Activated CD8-positive, alpha-beta memory T cell treated with anti-CD3 and anti-CD28 coated beads for 48 hours (primary cell): ENCODE measurements at regions not wholly inside any gene's neighbourhood (a gene's known extent, or its start where the extent isn't known, plus 50 kb on each side); places are given as distances from the start of the nearest gene placed in this dataset.
"Not testable (repeated sequence)": the region's sequence is repeated elsewhere in the genome, so short reads cannot be mapped to it uniquely, and the experiment has no call there.

ENCODE experiments used
- DNase-seq, 3 experiments: peaks; one replicate each; pipeline ENCODE4 v3.0.0-alpha.2; 2020; ENCODE audit warnings: low read depth in 2 of 3, low spot score in 2 of 3

GRCh38 chr7:145797507-145797906 is 319.1 kb upstream of the CNTNAP2 start:
- no peak for DNase-seq

DNA sequence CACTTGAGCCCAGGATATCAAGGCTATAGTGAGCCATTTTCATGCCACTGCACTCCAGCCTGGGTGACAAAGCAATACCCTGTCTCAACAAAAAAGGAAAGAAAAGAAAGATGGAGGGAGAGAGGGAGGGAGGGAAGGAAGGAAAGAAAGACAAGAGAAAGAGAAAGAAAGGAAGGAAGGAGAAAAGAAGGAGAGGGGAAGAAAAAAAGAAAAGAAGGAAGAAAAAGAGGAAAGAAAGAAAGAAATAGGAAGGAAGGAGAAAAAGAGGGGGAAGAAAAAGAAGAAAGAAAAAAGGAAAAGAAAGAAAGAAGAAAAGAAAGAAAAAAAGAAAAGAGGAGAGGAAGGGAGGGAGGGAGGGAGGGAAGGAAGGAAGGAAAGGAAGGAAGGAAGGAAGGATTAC is 321.5 kb upstream of the CNTNAP2 start:
- DNase-seq: no peak

DNA sequence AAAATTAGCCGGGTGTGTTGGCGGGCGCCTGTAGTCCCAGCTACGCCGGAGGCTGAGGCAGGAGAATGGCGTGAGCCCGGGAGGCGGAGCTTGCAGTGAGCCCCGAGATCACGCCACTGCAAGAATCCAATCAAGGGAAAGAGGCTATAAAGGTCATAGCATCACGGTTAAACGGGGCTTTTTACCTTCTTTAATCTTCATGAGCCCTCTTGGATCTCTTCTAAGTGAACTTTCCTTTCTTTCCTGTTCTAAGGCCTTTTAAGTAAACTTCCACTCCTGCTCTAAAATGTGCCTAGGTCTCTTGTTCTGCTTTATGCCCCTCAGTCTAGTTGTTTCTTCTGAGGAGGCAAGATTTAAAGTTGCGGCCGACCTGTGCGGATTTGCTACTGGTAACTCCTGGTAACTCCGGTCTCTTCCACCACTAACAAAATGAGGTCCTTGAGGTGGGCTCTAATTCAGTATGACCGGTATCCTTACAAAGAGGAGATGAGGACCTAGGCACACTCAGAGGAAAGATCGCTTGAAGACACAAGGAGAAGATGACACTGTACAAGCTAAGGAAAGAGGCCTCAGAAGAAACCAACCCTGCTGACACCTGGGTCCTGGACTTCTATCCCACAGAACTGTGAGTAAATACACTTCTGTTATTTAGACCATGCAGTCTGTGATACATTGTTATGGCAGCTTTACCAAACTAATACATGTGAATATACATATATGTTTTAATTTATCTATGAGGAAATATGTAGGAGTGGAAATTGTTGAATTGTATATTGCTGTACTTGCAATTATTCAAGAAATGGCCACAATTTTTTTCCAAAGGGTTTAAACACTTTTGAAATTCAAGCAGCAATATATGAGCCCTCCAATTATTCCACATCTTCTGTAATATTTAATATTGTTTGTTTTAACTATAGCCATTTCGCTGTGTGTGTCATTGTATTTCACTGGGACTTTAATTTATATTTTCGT is 331.5 kb upstream of the CNTNAP2 start:
- DNase-seq: no peak

GRCh38 chr7:145781388-145781787 is 335.2 kb upstream of the CNTNAP2 start:
- not testable (repeated sequence) for DNase-seq

- no peak for DNase-seq
Observed at GRCh38 chr7:145779140-145779539, 337.5 kb upstream of the CNTNAP2 start.

DNA sequence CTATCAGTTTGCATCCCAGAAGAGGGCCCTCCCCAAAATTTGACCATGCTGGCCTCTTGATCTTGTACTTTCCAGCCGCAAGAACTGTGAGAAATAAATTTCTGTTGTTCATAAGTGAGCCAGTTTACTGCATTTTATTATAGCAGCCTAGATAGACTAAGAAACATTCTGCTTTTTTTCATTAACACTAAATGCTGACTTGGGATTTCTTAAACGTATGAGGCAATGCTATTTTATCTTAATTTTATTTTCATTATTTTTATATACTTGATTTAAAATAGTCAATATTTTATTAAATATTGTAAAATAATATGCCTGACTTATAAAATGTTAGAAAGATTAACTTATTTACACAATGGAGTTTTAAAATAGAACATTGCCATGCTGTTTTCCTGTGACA is 341.8 kb upstream of the CNTNAP2 start:
- DNase-seq: no peak

GRCh38 chr7:145753004-145753403 is 363.6 kb upstream of the CNTNAP2 start:
- DNase-seq: no peak

DNA sequence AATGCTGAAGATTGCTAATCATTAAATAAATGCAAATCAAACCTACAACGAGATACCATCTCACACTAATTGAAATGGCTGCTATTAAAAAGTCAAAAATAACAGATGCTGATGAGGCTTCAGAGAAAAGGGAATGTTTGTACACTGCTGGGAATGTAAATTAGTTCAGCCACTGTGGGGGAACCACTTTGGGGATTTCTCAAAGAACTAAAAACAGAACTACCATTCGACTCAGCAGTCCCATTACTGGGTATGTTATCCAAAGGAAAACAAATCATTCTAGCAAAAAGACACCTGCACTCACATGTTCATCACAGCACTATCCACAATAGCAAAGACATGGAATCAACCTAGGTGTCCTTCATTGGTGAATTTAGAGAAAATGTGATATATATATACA is 379.0 kb upstream of the CNTNAP2 start:
- DNase-seq: no peak

GRCh38 chr7:145735061-145735460 is 381.5 kb upstream of the CNTNAP2 start:
- no peak for DNase-seq

GRCh38 chr7:145732521-145732920 is 384.1 kb upstream of the CNTNAP2 start:
- no peak for DNase-seq

- no peak for DNase-seq
Observed at GRCh38 chr7:145729691-145730090, 386.9 kb upstream of the CNTNAP2 start.

DNA sequence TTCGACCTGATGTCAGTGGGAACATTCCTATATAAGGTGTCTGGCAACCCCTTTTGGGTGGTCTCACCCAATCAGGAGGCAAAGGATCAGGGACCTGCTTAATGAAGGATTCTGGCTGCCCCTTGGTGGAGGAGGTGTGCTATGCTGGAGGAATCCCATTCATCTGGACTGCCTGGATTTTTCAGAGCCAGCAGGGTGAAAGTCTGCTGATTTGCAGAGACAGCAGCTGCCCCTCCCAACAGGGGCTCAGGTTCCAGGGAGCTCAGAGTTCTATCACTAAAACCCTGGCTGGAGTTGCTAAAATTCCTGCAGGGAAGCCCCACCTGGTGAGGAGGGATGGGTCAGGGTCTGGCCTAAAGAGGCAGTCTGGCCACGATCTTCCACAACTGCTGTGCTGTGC is 398.5 kb upstream of the CNTNAP2 start:
- DNase-seq: no peak

DNA sequence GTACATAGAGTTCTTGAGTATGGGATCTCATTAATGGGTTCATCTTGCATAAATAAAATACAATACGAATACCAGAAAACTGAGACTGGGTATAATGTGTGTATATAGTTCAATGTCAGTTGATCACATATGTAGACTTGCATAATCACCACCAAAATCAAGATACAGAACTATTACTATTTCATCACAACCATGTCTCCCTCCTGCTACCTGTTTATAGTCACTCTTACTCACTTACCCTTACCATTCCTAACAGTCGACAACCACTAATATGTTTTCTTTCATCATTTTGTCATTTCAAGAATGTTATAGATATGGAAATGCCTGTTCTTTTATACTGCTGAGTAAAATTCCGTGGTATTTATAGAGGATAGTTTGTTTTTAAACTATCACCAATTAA is 416.1 kb upstream of the CNTNAP2 start:
- DNase-seq: no peak

DNA sequence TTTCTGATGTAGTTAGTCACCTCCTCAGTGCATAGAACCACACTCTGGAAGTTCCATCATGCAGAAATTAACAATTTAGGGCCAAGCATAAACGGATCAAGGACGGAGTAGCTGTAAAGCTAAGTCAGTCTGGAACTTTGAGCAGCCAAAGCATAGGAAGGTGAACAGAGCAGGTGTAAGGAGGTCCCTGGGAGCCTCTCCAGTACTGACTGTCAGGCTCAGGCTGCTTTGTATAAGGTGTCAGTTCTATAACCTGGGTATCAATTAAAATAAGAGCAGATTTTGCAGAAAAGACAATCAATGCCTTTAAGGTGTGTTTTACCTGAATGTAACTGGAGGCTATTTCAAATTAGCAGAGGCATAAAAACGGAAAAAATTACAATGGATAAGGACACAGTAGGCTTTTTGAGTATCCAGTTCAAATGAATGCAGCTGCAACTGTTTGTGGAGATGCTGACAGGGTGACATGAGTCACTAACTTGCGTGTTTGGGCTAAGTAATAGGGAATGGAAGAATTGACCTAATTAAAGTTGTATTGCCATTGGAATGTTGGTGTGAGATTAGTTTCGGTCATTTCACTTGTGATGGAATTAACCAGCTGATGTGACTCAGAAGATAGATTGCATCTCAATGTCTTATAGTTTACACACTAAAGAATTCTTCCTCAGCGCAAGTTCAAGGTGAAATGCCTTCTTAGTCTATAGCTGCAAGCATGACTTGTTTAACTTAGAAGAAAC is 417.9 kb upstream of the CNTNAP2 start:
- no peak for DNase-seq

DNA sequence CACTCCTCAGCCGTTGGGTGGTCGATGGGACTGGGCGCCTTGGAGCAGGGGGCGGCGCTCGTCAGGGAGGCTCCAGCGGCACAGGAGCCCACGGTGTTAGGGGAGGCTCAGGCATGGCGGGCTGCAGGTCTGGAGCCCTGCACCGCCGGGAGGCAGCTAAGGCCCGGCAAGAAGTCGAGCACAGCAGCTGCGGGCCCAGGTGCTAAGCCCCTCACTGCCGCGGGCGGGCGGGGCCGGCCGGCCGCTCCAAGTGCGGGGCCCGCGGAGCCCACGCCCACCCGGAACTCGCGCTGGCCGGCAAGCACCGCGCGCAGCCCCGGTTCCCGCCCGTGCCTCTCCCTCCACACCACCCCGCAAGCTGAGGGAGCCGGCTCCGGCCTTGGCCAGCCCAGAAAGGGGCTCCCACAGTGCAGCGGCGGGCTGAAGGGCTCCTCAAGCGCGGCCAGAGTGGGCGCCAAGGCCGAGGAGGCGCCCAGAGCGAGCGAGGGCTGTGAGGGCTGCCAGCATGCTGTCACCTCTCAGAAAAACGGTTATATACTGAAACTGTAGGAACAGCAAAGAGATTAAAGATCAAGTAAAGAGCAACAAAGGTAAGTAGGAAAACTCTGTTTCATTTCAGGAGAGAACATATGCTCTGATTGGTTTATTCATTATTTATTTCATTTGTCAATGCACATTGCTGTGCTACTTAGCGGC is 419.0 kb upstream of the CNTNAP2 start:
- DNase-seq: not testable (repeated sequence)

DNA sequence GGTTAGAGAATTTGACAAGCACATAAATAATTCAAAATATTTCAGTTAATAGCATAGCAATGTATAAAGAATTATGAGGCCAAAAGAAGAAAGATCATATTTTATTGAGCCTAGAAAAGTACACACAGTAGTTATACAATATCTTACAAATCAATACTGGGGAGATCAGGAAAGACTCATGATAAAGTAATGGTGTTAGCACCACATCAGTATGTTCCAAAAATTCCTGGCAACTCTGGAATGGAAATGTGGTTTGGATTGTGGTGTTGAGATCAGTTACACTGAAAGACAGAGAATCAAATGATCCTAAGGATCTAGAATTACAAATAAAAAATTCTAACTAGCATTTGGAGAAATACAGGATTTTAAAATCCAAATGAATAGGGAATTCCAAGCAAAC is 420.5 kb upstream of the CNTNAP2 start:
- no peak for DNase-seq

DNA sequence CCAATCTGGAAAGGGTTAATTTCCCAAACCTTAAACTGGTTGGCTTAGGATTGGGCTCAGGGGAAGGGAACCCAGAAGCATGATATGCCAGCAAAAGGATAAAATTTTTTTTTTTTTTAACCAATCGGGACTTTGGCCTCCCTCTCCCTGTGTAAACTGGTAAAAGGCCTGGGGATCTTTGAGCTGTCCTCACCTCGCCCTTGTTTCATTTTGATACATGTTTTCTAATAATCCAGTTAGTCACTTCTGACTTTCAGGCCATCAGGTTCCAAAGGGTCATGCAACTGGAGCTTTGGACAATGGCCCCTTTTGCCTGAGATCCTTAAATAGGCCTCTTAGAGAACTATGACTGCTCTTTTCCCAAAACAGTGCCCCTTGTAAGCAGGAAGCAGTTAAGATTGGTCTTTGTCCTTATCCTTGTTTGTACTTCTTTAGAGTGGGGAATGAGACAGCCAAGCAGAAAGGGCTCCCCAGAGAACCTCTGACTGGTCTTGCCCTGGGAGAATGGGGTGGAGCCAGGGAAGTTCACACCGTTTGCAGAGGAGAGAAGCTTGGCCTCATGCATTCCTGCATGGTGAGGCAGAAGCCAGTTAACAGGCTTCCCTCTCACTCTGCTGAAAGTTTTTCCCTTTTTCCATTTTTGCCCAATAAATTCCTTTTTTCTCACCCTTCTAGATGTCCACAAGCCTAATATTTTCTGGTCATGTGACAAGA is 424.2 kb upstream of the CNTNAP2 start:
- DNase-seq: no peak

DNA sequence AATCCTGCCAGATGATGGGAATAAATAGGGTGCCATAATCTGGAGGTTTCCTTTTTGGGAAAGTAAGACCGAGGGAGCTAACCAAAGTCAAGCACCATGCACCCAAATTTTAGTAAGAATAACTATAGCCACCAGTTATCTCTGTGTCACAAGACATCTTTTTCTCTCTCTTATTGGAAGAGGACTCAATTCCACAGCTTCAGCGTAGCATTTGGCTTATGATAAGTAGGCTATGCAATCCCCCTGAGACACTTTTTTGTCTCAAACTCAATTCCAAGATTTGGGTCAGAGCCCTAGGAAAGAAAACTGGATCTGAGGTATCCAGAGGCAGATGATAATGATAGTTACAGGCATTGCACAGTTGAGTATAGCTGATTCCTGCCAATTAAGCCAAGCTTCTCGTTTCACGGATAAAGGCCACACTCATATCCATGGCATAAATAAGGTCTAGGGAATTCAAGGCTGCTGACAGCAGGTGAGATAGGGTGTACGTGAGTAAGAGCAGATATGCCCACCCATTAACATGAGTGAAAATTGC is 425.2 kb upstream of the CNTNAP2 start:
- DNase-seq: no peak

- no peak for DNase-seq
Observed at GRCh38 chr7:145681646-145682045, 435.0 kb upstream of the CNTNAP2 start.

DNA sequence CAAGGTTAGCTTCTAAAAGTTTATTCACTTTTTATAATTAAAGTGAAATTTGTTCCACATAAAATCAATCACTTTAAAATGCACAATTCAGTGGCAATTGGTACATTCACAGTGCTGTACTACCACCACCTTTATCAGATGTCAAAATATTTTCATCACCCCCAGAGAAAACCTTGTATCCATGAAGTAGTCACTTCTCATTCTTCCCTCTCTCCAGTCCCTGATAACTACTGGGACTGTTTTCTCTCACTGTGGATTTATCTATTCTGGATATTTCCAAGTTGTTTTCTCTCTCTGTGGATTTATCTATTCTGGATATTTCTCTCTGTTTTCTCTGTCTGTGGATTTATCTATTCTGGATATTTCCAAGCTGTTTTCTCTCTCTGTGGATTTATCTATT is 435.4 kb upstream of the CNTNAP2 start:
- DNase-seq: no peak
